GM12892 (cell line): ENCODE measurements at regions not wholly inside any gene's neighbourhood (a gene's known extent, or its start where the extent isn't known, plus 50 kb on each side); places are given as distances from the start of the nearest gene placed in this dataset.
"Not testable (repeated sequence)": the region's sequence is repeated elsewhere in the genome, so short reads cannot be mapped to it uniquely, and the experiment has no call there.

Experiments used
- POLR2A ChIP-seq: IDR thresholded peaks from 2 replicates; pipeline ENCODE4 v1.6.1; 2011; ENCODE audit warnings: low read depth, low read length, control low read depth
- POLR2AphosphoS5 ChIP-seq: IDR thresholded peaks from 2 replicates; pipeline ENCODE4 v1.6.1; 2011; ENCODE audit warnings: low read depth, low read length, control low read depth
- TAF1 ChIP-seq: IDR thresholded peaks from 2 replicates; pipeline ENCODE4 v1.6.1; 2011; ENCODE audit warnings: low read depth, mild to moderate bottlenecking, control low read depth, low read length, borderline replicate concordance

GRCh38 chr5:50527514-50528060, 86.5 kb upstream of the EMB start:
- TF ChIP-seq POLR2A, POLR2AphosphoS5, TAF1: not testable (repeated sequence)
